ENCODE measurements at regions not wholly inside any gene's neighbourhood (a gene's known extent, or its start where the extent isn't known, plus 50 kb on each side); places are given as distances from the start of the nearest gene placed in this dataset.

GRCh38 chr9:16202221-16202620, 649.4 kb downstream of the CCDC171 start:
- Histone ChIP-seq H3K36me3 (ENCODE audit: insufficient read depth) (no peaks in the 10 kb centered on the region), H3K27ac (no peak overlapping the region), H3K27me3 (ENCODE audit: insufficient read depth, low read depth) (no peaks in the 10 kb centered on the region), H3K9ac (no peak overlapping the region), H3K79me2 (ENCODE audit: insufficient read depth, low read depth) (no peaks in the 10 kb centered on the region), H2AFZ (ENCODE audit: low read depth) (no peak overlapping the region), H3K4me3 (IDR thresholded peaks at IDR 0.05; ENCODE audit: insufficient read depth, low read depth, low read length) (no peak overlapping the region), H3K4me2 (no peak overlapping the region), H3K4me1 (ENCODE audit: low read depth, poor library complexity, severe bottlenecking) (peaks cover 7% of the 10 kb centered on the region), H4K20me1 (ENCODE audit: insufficient read depth) (no peaks in the 10 kb centered on the region)
- no peak for TF ChIP-seq CTCF (conservative IDR thresholded peaks at IDR 0.05; ENCODE audit: low read depth, low read length)

GRCh38 chr9:16202914-16203728, 650.3 kb downstream of the CCDC171 start:
- H3K27ac ChIP-seq, result no peak overlapping the region
- H3K36me3 ChIP-seq (ENCODE audit: insufficient read depth), result no peaks in the 10 kb centered on the region
- H2AFZ ChIP-seq (ENCODE audit: low read depth), result no peak overlapping the region
- H3K79me2 ChIP-seq (ENCODE audit: insufficient read depth, low read depth), result no peaks in the 10 kb centered on the region
- TF ChIP-seq CTCF (conservative IDR thresholded peaks at IDR 0.05; ENCODE audit: low read depth, low read length), result no peak
- H3K9ac ChIP-seq, result no peak overlapping the region
- H4K20me1 ChIP-seq (ENCODE audit: insufficient read depth), result no peaks in the 10 kb centered on the region
- H3K27me3 ChIP-seq (ENCODE audit: insufficient read depth, low read depth), result no peaks in the 10 kb centered on the region
- H3K4me2 ChIP-seq, result no peak overlapping the region
- H3K4me1 ChIP-seq (ENCODE audit: low read depth, poor library complexity, severe bottlenecking), result peaks cover 7% of the 10 kb centered on the region
- H3K4me3 ChIP-seq (IDR thresholded peaks at IDR 0.05; ENCODE audit: insufficient read depth, low read depth, low read length), result no peak overlapping the region

GRCh38 chr9:16203729-16204573, 651.1 kb downstream of the CCDC171 start:
- Histone ChIP-seq H4K20me1 (ENCODE audit: insufficient read depth) (no peaks in the 10 kb centered on the region), H2AFZ (ENCODE audit: low read depth) (no peak overlapping the region), H3K4me1 (ENCODE audit: low read depth, poor library complexity, severe bottlenecking) (peaks cover 7% of the 10 kb centered on the region), H3K4me3 (IDR thresholded peaks at IDR 0.05; ENCODE audit: insufficient read depth, low read depth, low read length) (no peak overlapping the region), H3K9ac (no peak overlapping the region), H3K4me2 (no peak overlapping the region), H3K36me3 (ENCODE audit: insufficient read depth) (no peaks in the 10 kb centered on the region), H3K27ac (no peak overlapping the region), H3K27me3 (ENCODE audit: insufficient read depth, low read depth) (no peaks in the 10 kb centered on the region), H3K79me2 (ENCODE audit: insufficient read depth, low read depth) (no peaks in the 10 kb centered on the region)
- no peak for TF ChIP-seq CTCF (conservative IDR thresholded peaks at IDR 0.05; ENCODE audit: low read depth, low read length)

GRCh38 chr9:16205455-16205854, 652.6 kb downstream of the CCDC171 start:
- Histone ChIP-seq H3K4me3 (IDR thresholded peaks at IDR 0.05; ENCODE audit: insufficient read depth, low read depth, low read length) (no peak overlapping the region), H4K20me1 (ENCODE audit: insufficient read depth) (no peaks in the 10 kb centered on the region), H3K27ac (no peak overlapping the region), H3K36me3 (ENCODE audit: insufficient read depth) (no peaks in the 10 kb centered on the region), H2AFZ (ENCODE audit: low read depth) (no peak overlapping the region), H3K4me1 (ENCODE audit: low read depth, poor library complexity, severe bottlenecking) (peaks cover 7% of the 10 kb centered on the region), H3K27me3 (ENCODE audit: insufficient read depth, low read depth) (no peaks in the 10 kb centered on the region), H3K9ac (no peak overlapping the region), H3K4me2 (no peak overlapping the region), H3K79me2 (ENCODE audit: insufficient read depth, low read depth) (no peaks in the 10 kb centered on the region)
- TF ChIP-seq CTCF (conservative IDR thresholded peaks at IDR 0.05; ENCODE audit: low read depth, low read length), result no peak

Data from KMS-11 (cell line).